ENCODE measurements at regions not wholly inside any gene's neighbourhood (a gene's known extent, or its start where the extent isn't known, plus 50 kb on each side); places are given as distances from the start of the nearest gene placed in this dataset.

DNA sequence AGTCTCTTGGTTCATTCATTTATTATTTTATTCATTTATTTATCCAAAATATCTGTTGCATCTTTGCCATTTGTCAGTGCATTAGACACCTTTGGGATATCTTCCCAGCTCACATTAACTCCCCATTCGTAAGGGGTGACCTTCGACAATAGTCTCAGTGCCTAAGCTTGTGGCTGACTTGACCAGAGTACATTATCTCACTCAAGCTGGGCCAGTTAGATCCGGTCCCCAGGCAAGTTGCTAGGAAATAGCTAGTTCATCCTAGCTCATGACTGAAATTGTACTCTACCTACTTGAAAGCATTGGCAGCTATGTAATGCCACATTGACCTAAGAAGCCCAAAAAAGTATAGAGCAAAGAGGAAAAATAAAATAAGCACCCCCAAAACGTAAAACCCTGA, 165.3 kb downstream of the FBXO8 start:
- DNase-seq (ENCODE audit: low spot score) = no peak
- in situ Hi-C loops (cut with MboI; ENCODE audit: low pct_unique_long_range_greater_than_20kb, low sequenced_read_pairs, unreplicated experiment) = no loop called here
- TF ChIP-seq, protein P1, sequence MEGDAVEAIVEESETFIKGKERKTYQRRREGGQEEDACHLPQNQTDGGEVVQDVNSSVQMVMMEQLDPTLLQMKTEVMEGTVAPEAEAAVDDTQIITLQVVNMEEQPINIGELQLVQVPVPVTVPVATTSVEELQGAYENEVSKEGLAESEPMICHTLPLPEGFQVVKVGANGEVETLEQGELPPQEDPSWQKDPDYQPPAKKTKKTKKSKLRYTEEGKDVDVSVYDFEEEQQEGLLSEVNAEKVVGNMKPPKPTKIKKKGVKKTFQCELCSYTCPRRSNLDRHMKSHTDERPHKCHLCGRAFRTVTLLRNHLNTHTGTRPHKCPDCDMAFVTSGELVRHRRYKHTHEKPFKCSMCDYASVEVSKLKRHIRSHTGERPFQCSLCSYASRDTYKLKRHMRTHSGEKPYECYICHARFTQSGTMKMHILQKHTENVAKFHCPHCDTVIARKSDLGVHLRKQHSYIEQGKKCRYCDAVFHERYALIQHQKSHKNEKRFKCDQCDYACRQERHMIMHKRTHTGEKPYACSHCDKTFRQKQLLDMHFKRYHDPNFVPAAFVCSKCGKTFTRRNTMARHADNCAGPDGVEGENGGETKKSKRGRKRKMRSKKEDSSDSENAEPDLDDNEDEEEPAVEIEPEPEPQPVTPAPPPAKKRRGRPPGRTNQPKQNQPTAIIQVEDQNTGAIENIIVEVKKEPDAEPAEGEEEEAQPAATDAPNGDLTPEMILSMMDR (IDR thresholded peaks at IDR 0.05; ENCODE audit: extremely low read depth, insufficient read depth, missing control alignments) = no peak

DNA sequence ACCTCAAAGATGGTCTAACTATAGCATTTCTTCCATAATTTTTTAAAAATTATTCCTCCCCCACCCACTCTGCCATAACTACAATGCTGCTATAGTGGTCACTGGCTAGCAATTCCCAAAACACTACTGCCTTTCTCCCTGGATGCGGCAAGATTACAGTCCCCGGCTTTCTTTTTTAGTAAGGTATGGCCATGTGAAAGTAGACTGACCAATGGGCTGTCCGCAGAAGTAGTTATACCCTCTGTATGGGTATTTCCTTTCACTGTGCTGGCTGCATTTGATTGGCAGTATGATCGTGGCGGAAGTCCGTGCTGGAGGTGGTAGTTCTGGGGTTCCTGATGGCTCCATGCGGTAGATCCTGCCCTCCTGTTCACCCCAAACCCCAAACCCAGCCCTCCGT, 166.0 kb downstream of the FBXO8 start:
- in situ Hi-C loops (cut with MboI; ENCODE audit: low pct_unique_long_range_greater_than_20kb, low sequenced_read_pairs, unreplicated experiment) = no loop called here
- DNase-seq (ENCODE audit: low spot score) = no peak
- TF ChIP-seq, protein P1 (IDR thresholded peaks at IDR 0.05; ENCODE audit: extremely low read depth, insufficient read depth, missing control alignments) = no peak

DNA sequence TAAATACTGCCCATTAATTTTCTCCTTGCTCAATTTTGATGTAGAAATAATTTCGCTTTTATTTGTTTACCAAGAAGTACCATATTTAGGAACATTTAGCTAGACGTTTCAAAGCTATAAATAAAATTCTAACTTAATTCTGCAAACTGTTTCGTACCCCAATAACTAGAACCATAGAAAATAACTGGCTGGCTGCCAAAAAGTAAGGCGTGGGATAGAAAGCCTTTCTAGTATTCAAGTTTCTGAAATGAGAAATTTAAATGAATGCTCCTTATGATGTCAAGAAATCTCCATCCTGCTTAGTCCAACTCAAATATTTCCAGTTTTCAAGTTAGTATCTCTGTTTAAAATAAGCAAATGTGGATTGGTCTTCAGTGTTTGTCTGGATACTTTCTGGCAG, 167.4 kb downstream of the FBXO8 start:
- in situ Hi-C loops (cut with MboI; ENCODE audit: low pct_unique_long_range_greater_than_20kb, low sequenced_read_pairs, unreplicated experiment) = no loop called here
- TF ChIP-seq, protein P1 (IDR thresholded peaks at IDR 0.05; ENCODE audit: extremely low read depth, insufficient read depth, missing control alignments) = no peak
- DNase-seq (ENCODE audit: low spot score) = no peak

DNA sequence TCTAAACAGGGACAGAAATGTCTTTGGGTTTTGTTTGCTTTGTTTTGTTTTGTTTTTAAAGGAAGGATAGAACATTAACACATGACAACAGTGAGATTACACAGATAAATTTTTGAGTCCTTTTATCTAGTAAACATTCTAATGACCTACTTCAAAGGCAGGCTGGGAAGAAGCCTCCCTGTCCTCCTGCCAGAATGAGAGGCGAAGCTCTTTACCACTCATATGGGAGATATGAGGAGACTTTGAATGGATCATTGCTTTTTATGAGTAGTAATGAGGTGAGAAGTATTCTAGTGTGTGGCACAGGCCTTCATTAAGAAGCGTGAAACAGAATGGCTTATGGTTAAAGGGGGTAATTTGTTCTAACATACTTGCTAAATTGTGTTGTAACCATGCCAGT, 172.0 kb downstream of the FBXO8 start:
- no peak for DNase-seq (ENCODE audit: low spot score)
- TF ChIP-seq, protein P1 (IDR thresholded peaks at IDR 0.05; ENCODE audit: extremely low read depth, insufficient read depth, missing control alignments) = no peak
- in situ Hi-C loops (cut with MboI; ENCODE audit: low pct_unique_long_range_greater_than_20kb, low sequenced_read_pairs, unreplicated experiment) = no loop called here

DNA sequence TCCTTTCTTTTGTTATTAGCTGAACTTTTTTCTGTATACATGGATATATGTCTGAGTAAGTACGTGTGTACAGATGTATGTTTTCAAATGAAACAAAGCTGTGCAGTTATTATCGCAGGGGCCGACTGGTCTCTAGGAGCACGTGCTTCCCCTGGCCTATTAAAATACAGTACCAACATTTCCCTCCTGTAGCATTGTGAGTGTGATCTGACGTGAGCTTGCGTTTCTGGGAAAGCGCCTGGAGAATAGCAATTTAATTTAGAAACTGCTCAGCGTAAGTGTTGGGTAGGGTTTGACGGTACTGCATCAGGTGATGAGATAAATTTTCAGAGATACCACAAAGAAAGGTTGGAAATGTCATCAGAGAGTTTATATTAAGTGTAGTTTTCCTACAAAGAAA, 173.3 kb downstream of the FBXO8 start:
- in situ Hi-C loops (cut with MboI; ENCODE audit: low pct_unique_long_range_greater_than_20kb, low sequenced_read_pairs, unreplicated experiment) = no loop called here
- DNase-seq (ENCODE audit: low spot score) = no peak
- TF ChIP-seq, protein P1 (IDR thresholded peaks at IDR 0.05; ENCODE audit: extremely low read depth, insufficient read depth, missing control alignments) = no peak

DNA sequence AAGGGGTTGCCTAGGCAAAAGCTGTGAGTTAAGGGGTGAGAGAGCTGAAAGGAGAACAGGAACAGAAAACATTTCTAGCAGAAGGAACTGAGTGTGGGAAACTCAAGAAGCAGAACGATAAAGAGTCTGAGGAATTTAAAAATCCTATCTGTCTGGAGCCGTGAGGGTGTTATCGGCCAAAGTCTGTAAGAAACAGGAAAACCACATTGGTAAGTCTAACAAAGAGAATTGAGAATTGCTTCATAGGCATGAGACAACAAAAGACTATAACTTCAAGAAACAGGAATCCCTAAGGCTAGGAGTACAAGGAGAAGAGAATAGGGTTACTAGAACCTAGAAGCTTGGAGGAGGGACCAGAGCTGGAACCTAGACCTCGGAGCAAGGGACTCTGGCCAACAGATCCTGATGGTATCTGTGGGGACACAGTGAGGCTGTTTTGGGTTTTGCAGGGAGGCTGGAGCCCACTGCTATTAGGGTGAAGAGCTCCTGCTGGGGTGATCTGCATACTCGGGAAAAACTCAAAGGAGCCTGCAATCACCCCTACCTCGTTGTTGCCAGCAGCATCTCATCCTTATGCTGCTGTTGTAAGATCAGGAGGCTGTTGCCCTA, 175.6 kb downstream of the FBXO8 start:
- TF ChIP-seq, protein P1 (IDR thresholded peaks at IDR 0.05; ENCODE audit: extremely low read depth, insufficient read depth, missing control alignments) = no peak
- in situ Hi-C loops (cut with MboI; ENCODE audit: low pct_unique_long_range_greater_than_20kb, low sequenced_read_pairs, unreplicated experiment) = no loop called here
- DNase-seq (ENCODE audit: low spot score) = no peak

DNA sequence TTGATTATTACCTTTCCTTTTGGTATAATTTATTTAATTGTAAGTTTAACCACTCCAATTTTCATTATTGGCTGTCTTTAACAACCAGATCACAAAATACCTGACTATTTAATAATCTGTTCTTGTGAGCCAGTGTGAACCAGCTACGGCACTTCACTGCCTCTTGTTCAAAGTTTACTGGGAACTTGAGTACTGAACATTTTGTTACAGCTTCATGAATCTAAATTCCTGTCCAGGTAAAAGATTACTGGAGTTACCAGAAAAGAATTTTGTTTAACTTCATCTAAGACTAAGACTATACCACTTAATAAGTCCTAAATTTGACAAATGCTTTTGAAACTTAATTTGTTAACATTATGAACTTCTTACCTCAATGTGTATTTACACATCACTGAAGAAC, 178.3 kb downstream of the FBXO8 start:
- TF ChIP-seq, protein P1 (IDR thresholded peaks at IDR 0.05; ENCODE audit: extremely low read depth, insufficient read depth, missing control alignments) = no peak
- DNase-seq (ENCODE audit: low spot score) = no peak
- in situ Hi-C loops (cut with MboI; ENCODE audit: low pct_unique_long_range_greater_than_20kb, low sequenced_read_pairs, unreplicated experiment) = no loop called here
